GM12873 (cell line): ENCODE measurements at regions not wholly inside any gene's neighbourhood (a gene's known extent, or its start where the extent isn't known, plus 50 kb on each side); places are given as distances from the start of the nearest gene placed in this dataset.

Experiments used
- CTCF ChIP-seq: IDR thresholded peaks from 2 replicates; pipeline ENCODE4 v1.5.1; 2012; ENCODE audit warnings: low read depth, mild to moderate bottlenecking, moderate library complexity, low read length, control low read depth; ENCODE audit not compliant: insufficient read depth; ENCODE audit errors: missing control alignments

- TF ChIP-seq CTCF, result no peak
These were observed 127.1 kb downstream of the TENT5C start for GRCh38 chr1:117732956-117733355.

- no peak for TF ChIP-seq CTCF
These were observed 128.6 kb downstream of the TENT5C start for GRCh38 chr1:117734403-117734802.

- no peak for TF ChIP-seq CTCF
These were observed 129.5 kb downstream of the TENT5C start for GRCh38 chr1:117735045-117735992.

- no peak for TF ChIP-seq CTCF
These were observed 133.7 kb downstream of the TENT5C start for GRCh38 chr1:117739504-117739903.

- TF ChIP-seq CTCF, result no peak
These were observed 134.6 kb downstream of the TENT5C start for GRCh38 chr1:117740496-117740895.

GRCh38 chr1:117747605-117748004 is 141.8 kb downstream of the TENT5C start:
- no peak for TF ChIP-seq CTCF

GRCh38 chr1:117751321-117751720 is 145.5 kb downstream of the TENT5C start:
- TF ChIP-seq CTCF, result no peak
